Activated naive CD4-positive, alpha-beta T cell treated with anti-CD3 and anti-CD28 coated beads, Interleukin-2, amount 50 U/mL, for 16 hours (primary cell): ENCODE measurements at regions not wholly inside any gene's neighbourhood (a gene's known extent, or its start where the extent isn't known, plus 50 kb on each side); places are given as distances from the start of the nearest gene placed in this dataset.

Experiments used
- DNase-seq: peaks from one replicate; pipeline ENCODE4 v3.0.0-alpha.2; 2020

DNA sequence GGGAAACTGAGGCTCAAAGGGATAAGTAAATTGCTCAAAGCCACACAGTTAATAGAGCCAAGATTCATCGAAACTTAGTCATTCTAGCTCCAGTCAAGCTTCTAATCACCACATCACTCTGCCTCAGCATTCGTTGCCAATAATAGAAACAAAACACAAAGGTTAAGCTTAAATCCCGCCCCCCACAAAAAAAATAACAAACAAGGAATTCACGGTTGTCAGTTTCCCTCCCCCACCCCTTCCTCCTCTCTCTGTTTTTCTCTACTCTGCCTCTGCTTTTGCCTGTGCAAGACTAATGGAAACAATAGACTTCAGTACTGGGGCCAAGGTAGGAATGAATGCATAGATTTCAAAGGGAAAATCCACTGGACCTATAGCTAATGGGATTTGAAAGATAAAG lies 70.7 kb upstream of the ZNF644 start:
- DNase-seq: no peak

DNA sequence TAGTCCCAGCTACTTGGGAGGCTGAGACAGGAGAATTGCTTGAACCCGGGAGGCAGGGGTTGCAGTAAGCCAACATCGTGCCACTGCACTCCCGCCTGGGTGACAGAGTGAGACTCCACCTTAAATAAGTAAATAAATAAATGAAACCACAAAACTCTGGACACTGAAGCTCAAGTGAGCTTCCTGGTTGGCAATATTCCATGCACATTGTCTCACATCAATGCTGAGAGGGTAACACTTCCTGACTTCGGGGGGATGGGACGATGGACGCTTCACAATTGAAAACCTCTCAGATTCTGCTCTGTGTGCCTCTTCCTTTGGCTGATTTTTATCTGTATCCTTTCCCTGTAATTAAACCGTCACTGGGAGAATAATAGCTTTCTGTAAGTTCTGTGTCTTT lies 70.0 kb upstream of the ZNF644 start:
- DNase-seq: no peak

DNA sequence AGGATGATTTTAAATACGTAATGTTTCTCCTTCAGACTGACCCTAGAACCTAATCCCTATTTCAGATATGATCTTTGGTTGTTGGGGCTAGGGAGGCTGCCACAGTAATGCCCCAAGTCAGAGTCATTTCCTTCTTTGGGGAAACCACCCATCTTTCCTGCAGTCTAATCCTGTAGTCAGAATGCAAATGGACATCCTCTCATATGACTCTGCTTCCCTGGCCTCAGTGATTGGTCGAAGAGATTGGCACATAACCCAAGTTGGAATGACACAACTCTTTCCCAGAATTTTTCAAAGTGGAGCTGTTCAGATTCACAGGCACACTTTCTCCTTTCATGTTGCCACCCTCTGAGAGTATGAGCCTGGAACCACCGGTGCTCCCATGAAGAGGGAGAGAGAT lies 58.8 kb upstream of the ZNF644 start:
- no peak for DNase-seq

DNA sequence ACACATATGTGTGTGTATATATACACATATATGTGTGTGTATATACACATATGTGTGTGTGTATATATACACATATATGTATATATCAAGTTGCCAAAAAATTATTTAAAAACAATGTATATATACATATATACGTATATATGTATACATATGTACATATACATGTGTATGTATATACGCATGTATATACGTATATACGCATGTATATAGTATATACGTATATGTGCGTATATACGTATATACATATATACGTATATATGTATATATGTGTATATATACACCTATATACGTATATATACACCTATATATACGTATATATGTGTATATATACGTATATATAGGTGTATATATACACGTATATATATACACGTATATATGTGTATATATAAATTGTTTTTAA lies 57.0 kb upstream of the ZNF644 start:
- no peak for DNase-seq

DNA sequence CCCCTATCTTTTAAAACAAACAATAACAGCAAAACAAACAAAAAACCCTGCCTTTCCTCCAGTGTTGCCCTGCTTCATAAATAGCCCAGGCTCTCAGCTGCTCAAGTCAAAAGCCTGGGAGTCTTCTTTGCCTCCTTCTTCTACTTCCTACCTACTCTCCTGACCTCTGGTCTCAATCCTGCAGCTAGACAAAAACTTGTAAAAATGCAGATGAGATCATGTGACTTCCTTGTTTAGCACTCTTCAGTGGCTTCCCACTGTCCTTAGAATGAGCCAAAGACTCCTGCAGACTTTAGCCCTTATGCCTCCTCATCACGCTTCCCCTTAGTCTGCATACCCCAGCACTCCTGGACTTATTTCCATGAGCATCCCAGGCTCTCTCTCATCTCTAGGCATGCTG lies 55.0 kb upstream of the ZNF644 start:
- DNase-seq: no peak

DNA sequence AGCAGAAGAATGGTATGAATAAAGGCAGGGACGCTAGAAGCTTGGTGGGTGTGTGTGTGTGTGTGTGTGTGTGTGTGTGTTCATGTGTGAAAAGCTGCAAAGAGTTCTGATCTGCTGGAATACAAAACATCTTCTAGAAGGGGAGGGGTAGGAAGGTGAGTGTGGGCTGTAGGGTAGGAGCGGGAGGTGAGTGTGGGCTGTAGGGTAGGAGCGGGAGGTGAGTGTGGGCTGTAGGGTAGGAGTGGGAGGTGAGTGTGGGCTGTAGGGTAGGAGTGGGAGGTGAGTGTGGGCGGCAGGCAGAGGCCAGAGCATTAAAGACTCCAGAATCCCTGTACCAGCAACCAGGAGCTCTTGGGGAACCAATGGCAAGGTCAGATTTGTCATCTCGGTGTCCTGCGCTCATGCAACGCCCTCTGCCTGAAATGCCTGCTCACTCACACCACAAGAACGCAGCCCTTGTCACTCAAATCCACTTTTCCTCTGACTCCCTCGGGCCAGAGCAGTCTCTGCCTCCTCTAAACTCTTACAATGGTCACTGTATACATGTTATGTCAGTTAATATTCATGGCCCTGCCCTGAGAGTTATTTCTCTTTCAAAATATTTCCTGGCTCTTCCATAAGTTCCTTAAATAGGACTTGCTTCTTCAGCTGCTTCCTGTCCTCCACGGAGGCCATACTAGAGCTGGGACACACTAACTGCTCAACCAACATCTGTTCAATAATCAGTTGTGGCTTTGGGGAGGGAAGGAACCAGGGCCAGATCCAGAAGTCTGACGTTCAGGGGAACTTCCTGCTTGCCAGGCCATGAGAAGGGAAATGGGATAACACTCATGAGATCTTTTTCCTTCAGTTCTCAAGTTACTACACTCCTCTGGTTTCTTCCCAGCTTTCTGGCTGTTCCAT lies 53.6 kb upstream of the ZNF644 start:
- DNase-seq: no peak

DNA sequence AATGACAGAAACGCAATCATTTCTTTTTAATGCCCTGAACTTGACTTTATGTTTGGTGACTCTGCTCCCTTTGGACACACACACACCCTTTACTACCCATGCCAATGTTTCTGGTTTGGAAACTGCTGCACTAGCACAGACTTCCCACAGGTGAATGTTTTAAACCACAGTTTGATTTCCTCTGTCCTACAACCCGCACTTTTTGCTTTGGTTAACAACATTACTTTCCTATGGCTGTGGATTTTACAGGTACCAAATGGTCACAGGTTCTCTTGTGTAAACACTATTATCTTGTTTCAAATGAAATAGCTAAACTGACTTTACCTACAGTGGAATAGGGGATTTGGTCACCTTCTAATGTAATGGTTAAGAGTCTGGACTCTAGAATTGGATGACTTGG lies 51.5 kb upstream of the ZNF644 start:
- DNase-seq: no peak

DNA sequence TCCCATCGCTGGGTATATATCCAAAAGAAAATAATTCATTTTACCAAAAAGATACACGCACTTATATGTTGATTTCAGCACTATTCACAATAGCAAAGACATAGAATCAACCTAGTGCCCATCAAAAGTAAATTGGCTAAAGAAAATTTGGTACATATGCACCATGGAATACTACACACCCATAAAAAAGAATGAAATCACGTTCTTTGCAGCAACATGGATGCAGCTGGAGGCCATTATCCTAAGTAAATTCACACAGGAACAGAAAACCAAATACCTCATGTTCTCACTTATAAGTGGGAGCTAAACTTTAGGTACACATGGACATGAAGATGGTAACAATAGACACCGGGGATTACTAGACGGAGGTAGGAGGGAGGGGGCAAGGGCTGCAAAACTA lies 50.0 kb upstream of the ZNF644 start:
- no peak for DNase-seq
